GM23338 (cell line): ENCODE measurements at regions not wholly inside any gene's neighbourhood (a gene's known extent, or its start where the extent isn't known, plus 50 kb on each side); places are given as distances from the start of the nearest gene placed in this dataset.

Experiments
- ATAC-seq: fragments of 200-7000 bp; cut with Tn5 transposase; 3 replicates; pipeline ENCODE4 v1.9.1; 2020
- DNase-seq: peaks from one replicate; pipeline ENCODE4 v3.0.0-alpha.2; 2015; ENCODE audit warnings: low spot score
- H2AFZ ChIP-seq: fragments of 200-600 bp; sonication (generic); 2 replicates; pipeline ENCODE4 v1.8.0; 2016; ENCODE audit warnings: antibody characterized with exemption, mild to moderate bottlenecking, moderate library complexity
- H3F3A ChIP-seq: fragments of 200-600 bp; sonication (generic); replicated peaks from 2 replicates; pipeline ENCODE4 v1.8.0; 2017; ENCODE audit warnings: antibody characterized with exemption, mixed run types, low read depth
- H3K27ac ChIP-seq: fragments of 200-600 bp; sonication (generic); 2 replicates; pipeline ENCODE4 v1.6.1; 2016; ENCODE audit warnings: low read depth
- H3K27me3 ChIP-seq: fragments of 200-600 bp; sonication (generic); 2 replicates; pipeline ENCODE4 v1.8.0; 2016; ENCODE audit warnings: mild to moderate bottlenecking, mixed run types, moderate library complexity; ENCODE audit not compliant: insufficient read depth
- H3K36me3 ChIP-seq: fragments of 200-600 bp; sonication (generic); 2 replicates; pipeline ENCODE4 v1.8.0; 2016; ENCODE audit warnings: mild to moderate bottlenecking; ENCODE audit not compliant: insufficient read depth
- H3K4me1 ChIP-seq: fragments of 200-600 bp; sonication (generic); 2 replicates; pipeline ENCODE4 v1.8.0; 2016; ENCODE audit warnings: mild to moderate bottlenecking, moderate library complexity; ENCODE audit not compliant: insufficient read depth
- H3K4me2 ChIP-seq: fragments of 200-600 bp; sonication (generic); 2 replicates; pipeline ENCODE4 v1.7.1; 2017; ENCODE audit warnings: mixed run types
- H3K4me3 ChIP-seq: fragments of 200-600 bp; sonication (generic); 2 replicates; pipeline ENCODE4 v1.6.1; 2016; ENCODE audit warnings: mixed run types
- H3K79me2 ChIP-seq: fragments of 200-600 bp; sonication (generic); replicated peaks from 2 replicates; pipeline ENCODE4 v1.8.0; 2017; ENCODE audit warnings: mild to moderate bottlenecking; ENCODE audit not compliant: insufficient read depth
- H3K9me2 ChIP-seq: fragments of 200-600 bp; sonication (generic); 2 replicates; pipeline ENCODE4 v1.8.0; 2017; ENCODE audit not compliant: insufficient read depth
- H4K20me1 ChIP-seq: fragments of 200-600 bp; sonication (generic); replicated peaks from 2 replicates; pipeline ENCODE4 v1.8.0; 2017; ENCODE audit warnings: mild to moderate bottlenecking; ENCODE audit not compliant: insufficient read depth
- H3K27ac Mint-ChIP-seq: 2 replicates; pipeline ENCODE4 v1.8.0; 2020; ENCODE audit warnings: inconsistent platforms, mild to moderate bottlenecking, moderate library complexity, mixed read lengths
- H3K27me3 Mint-ChIP-seq: 3 replicates; pipeline ENCODE4 v1.8.0; 2022; ENCODE audit warnings: low read depth, mild to moderate bottlenecking, moderate library complexity, mixed read lengths, inconsistent platforms; ENCODE audit not compliant: insufficient read depth, poor library complexity
- H3K36me3 Mint-ChIP-seq: 3 replicates; pipeline ENCODE4 v1.8.0; 2021; ENCODE audit warnings: low read depth, mild to moderate bottlenecking, inconsistent platforms, moderate library complexity, mixed read lengths
- H3K4me1 Mint-ChIP-seq: 3 replicates; pipeline ENCODE4 v1.8.0; 2020; ENCODE audit warnings: mild to moderate bottlenecking, inconsistent platforms, mixed read lengths
- H3K4me3 Mint-ChIP-seq: 3 replicates; pipeline ENCODE4 v1.8.0; 2021; ENCODE audit warnings: moderate library complexity, mild to moderate bottlenecking, inconsistent platforms, mixed read lengths
- H3K9me3 Mint-ChIP-seq: 3 replicates; pipeline ENCODE4 v1.8.0; 2020; ENCODE audit warnings: moderate library complexity, mild to moderate bottlenecking, inconsistent platforms, mixed read lengths
- CREB1 ChIP-seq: fragments of 250-450 bp; sonication (Bioruptor Pico); IDR thresholded peaks from 2 replicates; pipeline ENCODE4 v1.5.0; 2020; ENCODE audit warnings: low read depth, mild to moderate bottlenecking, moderate library complexity
- ETS1 ChIP-seq: IDR thresholded peaks from 2 replicates; pipeline ENCODE4 v1.6.1; 2016; ENCODE audit warnings: antibody characterized with exemption
- EZH2 ChIP-seq: fragments of 200-600 bp; sonication (generic); IDR thresholded peaks from one replicate; pipeline ENCODE4 v1.8.0; 2017; ENCODE audit warnings: antibody characterized with exemption, mild to moderate bottlenecking, low read depth; ENCODE audit not compliant: unreplicated experiment
- EZH2phosphoT487 ChIP-seq: fragments of 200-600 bp; sonication (generic); IDR thresholded peaks from one replicate; pipeline ENCODE4 v1.8.1; 2018; ENCODE audit warnings: antibody characterized with exemption; ENCODE audit not compliant: unreplicated experiment
- JUNB ChIP-seq: IDR thresholded peaks from one replicate; pipeline ENCODE4 v1.6.1; 2016; ENCODE audit warnings: antibody characterized with exemption; ENCODE audit not compliant: unreplicated experiment
- POLR2AphosphoS5 ChIP-seq: IDR thresholded peaks from 2 replicates; pipeline ENCODE4 v1.6.1; 2016; ENCODE audit warnings: antibody characterized with exemption, low read depth
- REST ChIP-seq: IDR thresholded peaks from one replicate; pipeline ENCODE4 v1.6.1; 2018; ENCODE audit warnings: antibody characterized with exemption; ENCODE audit not compliant: unreplicated experiment
- STAT1 ChIP-seq: IDR thresholded peaks from one replicate; pipeline ENCODE4 v1.6.1; 2016; ENCODE audit warnings: antibody characterized with exemption; ENCODE audit not compliant: unreplicated experiment
- ZNF114 ChIP-seq: fragments of 250-450 bp; sonication (Bioruptor Pico); IDR thresholded peaks from 2 replicates; pipeline ENCODE4 v1.5.0; 2020; ENCODE audit warnings: mild to moderate bottlenecking, moderate library complexity
- ZNF462 ChIP-seq: fragments of 250-450 bp; sonication (Bioruptor Pico); IDR thresholded peaks from 2 replicates; pipeline ENCODE4 v1.5.0; 2020; ENCODE audit warnings: mild to moderate bottlenecking, moderate library complexity

GRCh38 chrX:100083211-100083610 is 326.9 kb downstream of the PCDH19 start:
- H3K27me3 Mint-ChIP-seq = no peaks in the 10 kb centered on the region
- H3K4me1 Mint-ChIP-seq = peaks cover 4% of the 10 kb centered on the region
- no peak for ATAC-seq
- Histone ChIP-seq H4K20me1 (no peaks in the 10 kb centered on the region), H3K4me2 (no peak overlapping the region), H3K4me1 (no peaks in the 10 kb centered on the region; the same call in 1 of the 2 replicates), H3K36me3 (no peaks in the 10 kb centered on the region), H3K4me3 (no peak overlapping the region), H3K9me2 (no peaks in the 10 kb centered on the region), H2AFZ (no peak overlapping the region), H3F3A (no peaks in the 10 kb centered on the region), H3K79me2 (no peaks in the 10 kb centered on the region), H3K27ac (no peak overlapping the region), H3K27me3 (no peaks in the 10 kb centered on the region)
- H3K9me3 Mint-ChIP-seq = no peaks in the 10 kb centered on the region
- H3K27ac Mint-ChIP-seq = no peak overlapping the region
- H3K36me3 Mint-ChIP-seq = no peaks in the 10 kb centered on the region
- no peak for TF ChIP-seq POLR2AphosphoS5
- no peak for TF ChIP-seq EZH2
- no peak for TF ChIP-seq ZNF462
- no peak for TF ChIP-seq ETS1
- TF ChIP-seq CREB1 (CRISPR knock-in tag) = no peak
- no peak overlapping the region for H3K4me3 Mint-ChIP-seq
- DNase-seq = no peak

GRCh38 chrX:100081503-100081902 is 328.6 kb downstream of the PCDH19 start:
- Mint-ChIP-seq H3K27ac (no peak overlapping the region), H3K27me3 (no peaks in the 10 kb centered on the region), H3K4me1 (peaks cover 4% of the 10 kb centered on the region), H3K9me3 (no peaks in the 10 kb centered on the region), H3K36me3 (no peaks in the 10 kb centered on the region), H3K4me3 (no peak overlapping the region)
- DNase-seq (no peak), ATAC-seq (no peak)
- Histone ChIP-seq H3K4me3 (no peak overlapping the region), H3K27ac (no peak overlapping the region), H3K9me2 (no peaks in the 10 kb centered on the region), H3K79me2 (no peaks in the 10 kb centered on the region), H3K4me2 (no peak overlapping the region), H3K4me1 (no peaks in the 10 kb centered on the region; the same call in 1 of the 2 replicates), H3F3A (no peaks in the 10 kb centered on the region), H3K36me3 (no peaks in the 10 kb centered on the region), H4K20me1 (no peaks in the 10 kb centered on the region), H2AFZ (no peak overlapping the region), H3K27me3 (no peaks in the 10 kb centered on the region)
- TF ChIP-seq ETS1 (no peak), EZH2 (no peak), STAT1 (no peak), JUNB (no peak), ZNF114 (no peak), EZH2phosphoT487 (no peak), CREB1 (CRISPR knock-in tag) (no peak), REST (no peak)
